ENCODE measurements at regions not wholly inside any gene's neighbourhood (a gene's known extent, or its start where the extent isn't known, plus 50 kb on each side); places are given as distances from the start of the nearest gene placed in this dataset.

DNA sequence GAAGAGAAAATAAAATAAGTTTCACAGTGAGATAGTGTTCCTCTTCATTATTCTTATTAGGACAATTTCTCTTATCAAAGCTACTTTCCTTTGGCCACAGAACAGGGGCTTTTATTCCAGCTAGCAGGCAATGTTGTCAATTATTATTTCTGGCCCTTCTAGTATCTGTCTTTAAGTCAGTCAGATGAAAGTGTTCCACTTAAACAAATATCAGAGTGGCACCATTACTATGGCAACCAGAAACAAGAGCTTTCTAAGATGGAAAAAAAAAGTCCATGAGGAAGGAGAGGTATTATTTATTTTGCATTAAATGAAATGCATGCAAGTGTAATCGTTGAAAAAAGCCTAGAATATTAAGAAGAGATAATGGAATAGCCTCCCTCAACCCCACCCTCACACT lies 426.4 kb downstream of the TUSC7 start (continued):
- TF ChIP-seq, protein P1, sequence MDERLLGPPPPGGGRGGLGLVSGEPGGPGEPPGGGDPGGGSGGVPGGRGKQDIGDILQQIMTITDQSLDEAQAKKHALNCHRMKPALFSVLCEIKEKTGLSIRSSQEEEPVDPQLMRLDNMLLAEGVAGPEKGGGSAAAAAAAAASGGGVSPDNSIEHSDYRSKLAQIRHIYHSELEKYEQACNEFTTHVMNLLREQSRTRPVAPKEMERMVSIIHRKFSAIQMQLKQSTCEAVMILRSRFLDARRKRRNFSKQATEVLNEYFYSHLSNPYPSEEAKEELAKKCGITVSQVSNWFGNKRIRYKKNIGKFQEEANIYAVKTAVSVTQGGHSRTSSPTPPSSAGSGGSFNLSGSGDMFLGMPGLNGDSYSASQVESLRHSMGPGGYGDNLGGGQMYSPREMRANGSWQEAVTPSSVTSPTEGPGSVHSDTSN (CRISPR knock-in tag; IDR thresholded peaks at IDR 0.05; ENCODE audit: low read depth), result no peak
- TF ChIP-seq, protein P1 (tag; conservative IDR thresholded peaks at IDR 0.05; ENCODE audit: low read depth), result no peak
- no peak for TF ChIP-seq TCF3 (CRISPR knock-in tag; IDR thresholded peaks at IDR 0.05)
- no peak for TF ChIP-seq CBX2 (IDR thresholded peaks at IDR 0.05; ENCODE audit: insufficient read depth, low read length, poor library complexity, severe bottlenecking)
- no peak for TF ChIP-seq ATF2 (CRISPR knock-in tag; IDR thresholded peaks at IDR 0.05)
- no peak for TF ChIP-seq E2F5 (CRISPR knock-in tag; IDR thresholded peaks at IDR 0.05)
- TF ChIP-seq E2F3 (CRISPR knock-in tag; IDR thresholded peaks at IDR 0.05), result no peak
- TF ChIP-seq FOXP1 (CRISPR knock-in tag; IDR thresholded peaks at IDR 0.05), result no peak
- TF ChIP-seq MYC (IDR thresholded peaks at IDR 0.05; ENCODE audit: low read depth, low read length), result no peak
- no peak for TF ChIP-seq MYC (CRISPR knock-in tag; IDR thresholded peaks at IDR 0.05; ENCODE audit: borderline replicate concordance, low read depth)
- no peak for TF ChIP-seq RHOXF2B (CRISPR knock-in tag; conservative IDR thresholded peaks at IDR 0.05)

All from K562 (cell line).